ENCODE measurements at regions not wholly inside any gene's neighbourhood (a gene's known extent, or its start where the extent isn't known, plus 50 kb on each side); places are given as distances from the start of the nearest gene placed in this dataset.
"Not testable (repeated sequence)": the region's sequence is repeated elsewhere in the genome, so short reads cannot be mapped to it uniquely, and the experiment has no call there.

GRCh38 chr12:91743280-91743679 lies 402.4 kb downstream of the BTG1 start:
- Histone ChIP-seq H3K4me3 (no peak overlapping the region), H3K4me1 (ENCODE audit: control insufficient read depth in 5 of 5, insufficient read depth in 5 of 5, low read length in 5 of 5) (no peaks in the 10 kb centered on the region), H3K9me3 (ENCODE audit: control insufficient read depth in 4 of 4, insufficient read depth in 3 of 4, low read length in 3 of 4) (peaks cover 0 to 4% (median 0%) of the 10 kb centered on the region in 4 donors), H3K27ac (ENCODE audit: low read depth in 1 of 2, low read length in 1 of 2) (no peak overlapping the region), H3K9ac (ENCODE audit: insufficient read depth in 1 of 2, low read length in 2 of 2) (no peak overlapping the region), H3K27me3 (ENCODE audit: control insufficient read depth in 3 of 3, insufficient read depth in 3 of 3, low read length in 2 of 3) (no peaks in the 10 kb centered on the region), H3K36me3 (ENCODE audit: control insufficient read depth in 4 of 4, insufficient read depth in 4 of 4, low read length in 4 of 4) (no peaks in the 10 kb centered on the region)
- 94 to 95% methylated on average over 5 of the region's 5 CpGs for WGBS, 2 donors
- TF ChIP-seq CTCF (IDR thresholded peaks at IDR 0.05; ENCODE audit: control extremely low read depth, extremely low read depth), result no peak
- ATAC-seq (ENCODE audit: insufficient read depth, low FRiP score), result no peak
- DNase-seq, result no peak

- no peaks in the 10 kb centered on the region for H3K36me3 ChIP-seq (ENCODE audit: control insufficient read depth in 4 of 4, insufficient read depth in 4 of 4, low read length in 4 of 4)
- H3K9me3 ChIP-seq (ENCODE audit: control insufficient read depth in 4 of 4, insufficient read depth in 3 of 4, low read length in 3 of 4), result peaks cover 0 to 4% (median 0%) of the 10 kb centered on the region in 4 donors
- H3K4me3 ChIP-seq, result no peak overlapping the region
- 86 to 96% methylated on average over 2 of the region's 2 CpGs for WGBS, 2 donors
- no peaks in the 10 kb centered on the region for H3K27me3 ChIP-seq (ENCODE audit: control insufficient read depth in 3 of 3, insufficient read depth in 3 of 3, low read length in 2 of 3)
- TF ChIP-seq CTCF (IDR thresholded peaks at IDR 0.05; ENCODE audit: control extremely low read depth, extremely low read depth), result no peak
- no peak overlapping the region for H3K27ac ChIP-seq (ENCODE audit: low read depth in 1 of 2, low read length in 1 of 2)
- H3K4me1 ChIP-seq (ENCODE audit: control insufficient read depth in 5 of 5, insufficient read depth in 5 of 5, low read length in 5 of 5), result no peaks in the 10 kb centered on the region
- H3K9ac ChIP-seq (ENCODE audit: insufficient read depth in 1 of 2, low read length in 2 of 2), result no peak overlapping the region
- DNase-seq (no peak), ATAC-seq (ENCODE audit: insufficient read depth, low FRiP score) (no peak)
Observed at GRCh38 chr12:91741932-91742331, 403.7 kb downstream of the BTG1 start.

- not testable (repeated sequence) for H3K4me3 ChIP-seq; H3K9me3 ChIP-seq (ENCODE audit: control insufficient read depth in 4 of 4, insufficient read depth in 3 of 4, low read length in 3 of 4); H3K27ac ChIP-seq (ENCODE audit: low read depth in 1 of 2, low read length in 1 of 2); H3K27me3 ChIP-seq (ENCODE audit: control insufficient read depth in 3 of 3, insufficient read depth in 3 of 3, low read length in 2 of 3); H3K9ac ChIP-seq (ENCODE audit: insufficient read depth in 1 of 2, low read length in 2 of 2); H3K4me1 ChIP-seq (ENCODE audit: control insufficient read depth in 5 of 5, insufficient read depth in 5 of 5, low read length in 5 of 5); ATAC-seq (ENCODE audit: insufficient read depth, low FRiP score); DNase-seq; H3K36me3 ChIP-seq (ENCODE audit: control insufficient read depth in 4 of 4, insufficient read depth in 4 of 4, low read length in 4 of 4)
- WGBS, 2 donors, result 82 to 92% methylated on average over 1 of the region's 1 CpG
Observed at GRCh38 chr12:91733846-91734245, 411.8 kb downstream of the BTG1 start.

GRCh38 chr12:91732086-91732485 lies 413.6 kb downstream of the BTG1 start:
- Histone ChIP-seq H3K27ac (ENCODE audit: low read depth in 1 of 2, low read length in 1 of 2) (no peak overlapping the region), H3K27me3 (ENCODE audit: control insufficient read depth in 3 of 3, insufficient read depth in 3 of 3, low read length in 2 of 3) (no peaks in the 10 kb centered on the region), H3K36me3 (ENCODE audit: control insufficient read depth in 4 of 4, insufficient read depth in 4 of 4, low read length in 4 of 4) (no peaks in the 10 kb centered on the region), H3K9ac (ENCODE audit: insufficient read depth in 1 of 2, low read length in 2 of 2) (no peak overlapping the region), H3K4me1 (ENCODE audit: control insufficient read depth in 5 of 5, insufficient read depth in 5 of 5, low read length in 5 of 5) (no peaks in the 10 kb centered on the region), H3K9me3 (ENCODE audit: control insufficient read depth in 4 of 4, insufficient read depth in 3 of 4, low read length in 3 of 4) (no peaks in the 10 kb centered on the region), H3K4me3 (no peak overlapping the region)
- no peak for DNase-seq
- ATAC-seq (ENCODE audit: insufficient read depth, low FRiP score), result no peak
- 69 to 81% methylated on average over 1 of the region's 1 CpG for WGBS, 2 donors
- no peak for TF ChIP-seq CTCF (IDR thresholded peaks at IDR 0.05; ENCODE audit: control extremely low read depth, extremely low read depth)
